ENCODE measurements at regions not wholly inside any gene's neighbourhood (a gene's known extent, or its start where the extent isn't known, plus 50 kb on each side); places are given as distances from the start of the nearest gene placed in this dataset.

DNA sequence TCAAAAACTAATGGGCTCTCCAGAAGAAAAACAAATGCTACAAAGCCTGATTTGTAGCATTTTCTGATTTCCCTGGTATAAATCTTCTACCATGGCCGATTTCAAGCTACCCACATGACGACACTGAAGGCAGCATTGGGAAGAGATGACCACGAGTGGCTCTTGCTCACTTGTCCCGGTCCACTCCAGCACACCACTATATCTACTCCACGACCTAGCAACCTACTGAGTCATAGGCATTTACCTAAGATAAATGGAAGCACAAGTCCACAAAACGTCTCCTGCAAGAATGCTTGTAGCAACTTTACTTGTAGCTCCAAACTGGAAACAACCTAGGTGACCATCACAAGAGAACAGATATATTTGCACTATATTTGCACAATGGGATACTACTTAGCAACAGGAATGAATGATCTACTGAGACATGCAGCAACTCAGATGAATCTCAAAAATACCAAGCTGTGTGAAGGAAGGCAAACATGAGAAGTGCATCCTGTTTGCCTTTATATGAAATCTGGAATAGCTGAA is 60.8 kb upstream of the HES1 start:
- H3K4me3 ChIP-seq (ENCODE audit: low read depth, low read length): no peak overlapping the region
- TF ChIP-seq POLR2A (IDR thresholded peaks at IDR 0.05; ENCODE audit: extremely low read depth, insufficient read length) (no peak), MYC (IDR thresholded peaks at IDR 0.05; ENCODE audit: low read depth, low read length) (no peak)
- TF ChIP-seq, protein P1, sequence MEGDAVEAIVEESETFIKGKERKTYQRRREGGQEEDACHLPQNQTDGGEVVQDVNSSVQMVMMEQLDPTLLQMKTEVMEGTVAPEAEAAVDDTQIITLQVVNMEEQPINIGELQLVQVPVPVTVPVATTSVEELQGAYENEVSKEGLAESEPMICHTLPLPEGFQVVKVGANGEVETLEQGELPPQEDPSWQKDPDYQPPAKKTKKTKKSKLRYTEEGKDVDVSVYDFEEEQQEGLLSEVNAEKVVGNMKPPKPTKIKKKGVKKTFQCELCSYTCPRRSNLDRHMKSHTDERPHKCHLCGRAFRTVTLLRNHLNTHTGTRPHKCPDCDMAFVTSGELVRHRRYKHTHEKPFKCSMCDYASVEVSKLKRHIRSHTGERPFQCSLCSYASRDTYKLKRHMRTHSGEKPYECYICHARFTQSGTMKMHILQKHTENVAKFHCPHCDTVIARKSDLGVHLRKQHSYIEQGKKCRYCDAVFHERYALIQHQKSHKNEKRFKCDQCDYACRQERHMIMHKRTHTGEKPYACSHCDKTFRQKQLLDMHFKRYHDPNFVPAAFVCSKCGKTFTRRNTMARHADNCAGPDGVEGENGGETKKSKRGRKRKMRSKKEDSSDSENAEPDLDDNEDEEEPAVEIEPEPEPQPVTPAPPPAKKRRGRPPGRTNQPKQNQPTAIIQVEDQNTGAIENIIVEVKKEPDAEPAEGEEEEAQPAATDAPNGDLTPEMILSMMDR (IDR thresholded peaks at IDR 0.05; ENCODE audit: low read depth, low read length): no peak
- TF ChIP-seq, protein P2, sequence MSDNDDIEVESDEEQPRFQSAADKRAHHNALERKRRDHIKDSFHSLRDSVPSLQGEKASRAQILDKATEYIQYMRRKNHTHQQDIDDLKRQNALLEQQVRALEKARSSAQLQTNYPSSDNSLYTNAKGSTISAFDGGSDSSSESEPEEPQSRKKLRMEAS (IDR thresholded peaks at IDR 0.05; ENCODE audit: low read depth, low read length): no peak
- no peak for DNase-seq (ENCODE audit: low read depth)

DNA sequence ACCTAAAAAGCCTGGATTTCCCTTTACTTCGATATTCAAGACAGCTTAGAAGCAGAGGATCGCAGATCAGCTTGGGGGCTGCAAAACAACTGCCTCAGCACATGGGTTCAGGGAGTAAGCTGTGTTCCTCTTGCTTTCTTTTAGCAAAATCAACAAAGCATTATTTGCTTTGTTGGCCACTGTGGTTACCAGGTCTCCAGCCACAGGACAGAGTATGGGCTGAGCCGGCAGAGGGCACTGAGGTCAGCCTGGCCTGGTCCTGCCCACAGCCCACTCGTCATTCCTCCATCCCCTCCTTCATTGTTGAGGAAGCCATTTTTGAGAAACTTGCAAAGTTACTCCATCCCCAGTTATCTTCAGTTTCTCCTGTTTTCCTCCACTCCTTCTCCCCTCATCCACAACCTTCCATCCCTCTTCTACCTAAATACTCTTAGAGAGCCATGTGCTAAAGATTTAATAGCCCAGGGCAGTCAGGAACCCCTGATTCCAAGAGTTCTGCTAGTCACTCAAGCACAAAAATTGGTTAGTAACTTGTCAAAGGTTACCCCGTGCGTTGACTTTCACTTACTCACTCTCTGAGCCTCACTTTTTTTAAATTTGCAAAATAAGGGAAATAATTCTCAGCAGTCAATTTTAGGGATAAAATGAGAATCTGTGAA is 60.0 kb upstream of the HES1 start:
- TF ChIP-seq, protein P1 (IDR thresholded peaks at IDR 0.05; ENCODE audit: low read depth, low read length): no peak
- TF ChIP-seq MYC (IDR thresholded peaks at IDR 0.05; ENCODE audit: low read depth, low read length) (no peak), POLR2A (IDR thresholded peaks at IDR 0.05; ENCODE audit: extremely low read depth, insufficient read length) (no peak)
- TF ChIP-seq, protein P2 (IDR thresholded peaks at IDR 0.05; ENCODE audit: low read depth, low read length): no peak
- DNase-seq (ENCODE audit: low read depth): no peak

DNA sequence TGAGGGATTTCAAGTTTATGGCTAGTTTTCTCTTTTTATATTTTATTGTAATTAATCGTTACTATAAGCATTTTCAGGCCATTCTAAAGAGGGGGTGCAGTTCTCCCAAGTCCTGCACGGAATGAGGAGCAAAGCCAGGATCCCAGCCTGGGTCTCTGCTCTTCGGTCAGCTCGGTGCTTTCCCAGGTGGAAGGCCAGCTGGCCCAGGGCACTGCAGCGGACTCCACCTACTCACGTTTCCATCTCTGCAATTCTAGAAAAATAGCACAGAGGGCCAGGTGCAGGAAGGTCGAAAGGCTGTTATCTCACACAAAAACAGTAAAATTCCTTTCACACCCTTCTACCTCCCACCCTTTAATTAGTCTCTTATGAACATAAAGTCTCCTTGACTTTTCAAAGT is 59.5 kb upstream of the HES1 start:
- no peak overlapping the region for H3K4me3 ChIP-seq (ENCODE audit: low read depth, low read length)
- TF ChIP-seq POLR2A (IDR thresholded peaks at IDR 0.05; ENCODE audit: extremely low read depth, insufficient read length): no peak
- TF ChIP-seq, protein P2 (IDR thresholded peaks at IDR 0.05; ENCODE audit: low read depth, low read length): no peak
- TF ChIP-seq, protein P1 (IDR thresholded peaks at IDR 0.05; ENCODE audit: low read depth, low read length): no peak
- TF ChIP-seq MYC (IDR thresholded peaks at IDR 0.05; ENCODE audit: low read depth, low read length): no peak
- no peak for DNase-seq (ENCODE audit: low read depth)

More for the DNA sequence above, 60.0 kb upstream of the HES1 start:
- H3K4me3 ChIP-seq (ENCODE audit: low read depth, low read length): no peak overlapping the region

DNA sequence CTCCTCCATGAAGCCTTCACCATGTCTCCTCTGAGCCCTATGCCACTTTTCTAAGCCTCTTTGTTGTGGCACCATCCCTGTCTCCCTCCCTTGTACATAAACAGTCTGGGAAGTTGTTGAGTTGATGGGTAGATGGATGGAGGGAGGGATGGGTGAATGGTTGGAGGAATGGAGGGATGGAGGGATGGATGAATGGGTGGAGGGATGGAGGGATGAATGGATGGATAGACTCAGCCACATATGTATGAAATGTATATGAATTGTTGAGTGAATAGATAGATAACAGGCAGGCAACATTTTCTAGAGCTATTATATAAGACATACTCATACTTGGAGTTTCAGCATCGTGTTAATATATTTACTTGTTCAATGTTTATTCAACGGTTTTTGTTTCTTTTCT is 58.3 kb upstream of the HES1 start:
- TF ChIP-seq, protein P1 (IDR thresholded peaks at IDR 0.05; ENCODE audit: low read depth, low read length): no peak
- TF ChIP-seq MYC (IDR thresholded peaks at IDR 0.05; ENCODE audit: low read depth, low read length) (no peak), POLR2A (IDR thresholded peaks at IDR 0.05; ENCODE audit: extremely low read depth, insufficient read length) (no peak)
- TF ChIP-seq, protein P2 (IDR thresholded peaks at IDR 0.05; ENCODE audit: low read depth, low read length): no peak
- H3K4me3 ChIP-seq (ENCODE audit: low read depth, low read length): no peak overlapping the region
- no peak for DNase-seq (ENCODE audit: low read depth)

DNA sequence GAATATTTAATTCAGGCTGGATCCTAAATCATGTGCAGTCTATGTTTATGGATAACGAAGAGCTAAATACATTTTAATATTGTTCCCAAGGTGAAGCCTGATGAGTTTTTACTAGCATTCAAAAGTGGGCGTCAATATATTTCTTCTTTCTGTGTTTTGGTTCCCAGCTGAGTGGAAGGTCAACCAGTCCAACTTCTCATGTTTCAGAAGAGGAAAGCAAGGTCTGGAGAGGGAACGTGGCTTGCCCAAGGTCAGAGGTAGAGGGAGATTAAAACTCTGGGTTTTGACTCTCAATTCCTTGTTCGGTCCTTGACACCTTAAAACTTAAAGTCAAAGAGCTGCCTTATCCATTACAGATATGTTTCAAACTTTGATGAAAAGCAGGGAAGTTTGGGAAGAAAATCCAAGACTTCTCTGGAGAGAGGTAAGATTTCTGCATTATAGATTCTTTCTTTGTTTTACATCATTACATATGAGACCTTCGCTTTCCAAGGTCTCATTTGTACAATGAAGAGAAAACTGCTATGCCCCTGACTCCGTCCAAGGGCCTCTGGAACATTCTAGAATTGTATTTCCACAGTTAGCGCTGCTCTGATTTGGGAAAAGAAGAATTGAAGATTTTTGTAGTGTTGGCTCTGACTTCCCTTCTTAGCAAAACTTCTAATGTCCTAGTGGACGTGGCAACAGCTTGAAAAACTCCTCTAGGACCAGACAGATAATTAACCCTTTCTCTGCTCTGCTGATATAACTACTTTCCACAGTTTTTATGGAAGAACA is 57.7 kb upstream of the HES1 start:
- H3K4me3 ChIP-seq (ENCODE audit: low read depth, low read length): no peak overlapping the region
- TF ChIP-seq MYC (IDR thresholded peaks at IDR 0.05; ENCODE audit: low read depth, low read length) (no peak), POLR2A (IDR thresholded peaks at IDR 0.05; ENCODE audit: extremely low read depth, insufficient read length) (no peak)
- DNase-seq (ENCODE audit: low read depth): no peak

DNA sequence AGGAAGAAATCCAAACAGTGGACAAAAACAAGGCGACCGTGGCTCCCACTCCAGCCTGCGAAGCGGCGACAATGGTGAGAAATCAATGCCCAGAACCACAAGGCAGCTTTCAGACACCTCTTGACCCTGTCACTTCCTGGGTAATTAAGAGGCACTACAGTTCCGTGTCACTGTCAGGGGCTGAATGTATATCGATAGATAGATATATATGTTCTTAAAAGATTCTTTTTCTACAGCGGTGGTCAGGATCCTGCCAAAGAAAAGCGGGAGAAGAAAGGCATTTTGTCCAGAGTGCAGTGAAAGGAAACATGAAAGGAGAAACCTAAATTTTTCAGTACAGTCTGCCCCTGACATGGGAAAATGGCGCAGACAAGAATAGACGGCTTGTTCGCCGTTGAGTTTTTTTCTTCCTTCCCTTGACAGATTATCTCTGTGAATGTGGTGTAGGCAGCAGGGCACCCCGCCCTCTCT is 56.2 kb upstream of the HES1 start:
- DNase-seq (ENCODE audit: low read depth): no peak
- no peak overlapping the region for H3K4me3 ChIP-seq (ENCODE audit: low read depth, low read length)
- TF ChIP-seq, protein P1 (IDR thresholded peaks at IDR 0.05; ENCODE audit: low read depth, low read length): no peak
- TF ChIP-seq MYC (IDR thresholded peaks at IDR 0.05; ENCODE audit: low read depth, low read length) (no peak), POLR2A (IDR thresholded peaks at IDR 0.05; ENCODE audit: extremely low read depth, insufficient read length) (no peak)
- TF ChIP-seq, protein P2 (IDR thresholded peaks at IDR 0.05; ENCODE audit: low read depth, low read length): no peak
